Loucy (cell line): ENCODE measurements at regions not wholly inside any gene's neighbourhood (a gene's known extent, or its start where the extent isn't known, plus 50 kb on each side); places are given as distances from the start of the nearest gene placed in this dataset.

Experiments
- CTCF ChIP-seq: fragments of 200-600 bp; sonication (generic); conservative IDR thresholded peaks from 2 replicates; pipeline ENCODE4 v1.5.1; 2014; ENCODE audit warnings: mild to moderate bottlenecking, antibody characterized with exemption, low read length
- EZH2phosphoT487 ChIP-seq: fragments of 200-600 bp; IDR thresholded peaks from 2 replicates; pipeline ENCODE4 v1.6.1; 2018; ENCODE audit warnings: antibody characterized with exemption, mild to moderate bottlenecking, moderate library complexity, borderline replicate concordance

- TF ChIP-seq CTCF (no peak), EZH2phosphoT487 (no peak)
Observed at GRCh38 chr9:25449503-25449902, 228.7 kb downstream of the TUSC1 start.
